Trophoblast cell (in vitro differentiated cells and primary cell): ENCODE measurements at regions not wholly inside any gene's neighbourhood (a gene's known extent, or its start where the extent isn't known, plus 50 kb on each side); places are given as distances from the start of the nearest gene placed in this dataset.

Experiments used
- DNase-seq, 2 donors: peaks; one replicate each; pipeline ENCODE4 v3.0.0-alpha.2; 2016
- H2AFZ ChIP-seq: 2 replicates; pipeline ENCODE4 v1.6.1; 2013; ENCODE audit warnings: low read length, moderate library complexity, mild to moderate bottlenecking; ENCODE audit not compliant: insufficient read depth, poor library complexity
- H2AK5ac ChIP-seq: 2 replicates; pipeline ENCODE4 v1.6.1; 2013; ENCODE audit warnings: mild to moderate bottlenecking, low read length
- H2BK120ac ChIP-seq: 2 replicates; pipeline ENCODE4 v1.6.1; 2013; ENCODE audit warnings: low read length, mild to moderate bottlenecking, moderate library complexity; ENCODE audit not compliant: insufficient read depth, poor library complexity
- H2BK12ac ChIP-seq: 2 replicates; pipeline ENCODE4 v1.6.1; 2013; ENCODE audit warnings: mild to moderate bottlenecking, low read length, moderate library complexity
- H2BK5ac ChIP-seq: 2 replicates; pipeline ENCODE4 v1.6.1; 2013; ENCODE audit warnings: low read length, low read depth, moderate library complexity, mild to moderate bottlenecking; ENCODE audit not compliant: poor library complexity
- H3K14ac ChIP-seq: 2 replicates; pipeline ENCODE4 v1.6.1; 2013; ENCODE audit warnings: mild to moderate bottlenecking, low read length
- H3K18ac ChIP-seq: 2 replicates; pipeline ENCODE4 v1.6.1; 2013; ENCODE audit warnings: mild to moderate bottlenecking, low read length
- H3K23ac ChIP-seq: 2 replicates; pipeline ENCODE4 v1.6.1; 2013; ENCODE audit warnings: low read length
- H3K27ac ChIP-seq: 2 replicates; pipeline ENCODE4 v1.5.1; 2013; ENCODE audit warnings: low read depth, mild to moderate bottlenecking, inconsistent platforms, low read length, moderate library complexity
- H3K27me3 ChIP-seq: 2 replicates; pipeline ENCODE4 v1.6.1; 2013; ENCODE audit warnings: inconsistent platforms, mild to moderate bottlenecking, low read length, moderate library complexity; ENCODE audit not compliant: insufficient read depth
- H3K36me3 ChIP-seq, 2 experiments: 1 replicate in 1 of 2; 2 replicates in 1 of 2; pipeline ENCODE4 v1.6.1; 2013; ENCODE audit warnings: low read length in 2 of 2, mild to moderate bottlenecking in 2 of 2, moderate library complexity in 1 of 2; ENCODE audit not compliant: insufficient read depth in 2 of 2, control insufficient read depth in 1 of 2
- H3K4ac ChIP-seq: 2 replicates; pipeline ENCODE4 v1.6.1; 2013; ENCODE audit warnings: low read depth, mild to moderate bottlenecking, low read length, moderate library complexity
- H3K4me1 ChIP-seq, 2 experiments: 1 replicate in 1 of 2; 2 replicates in 1 of 2; pipeline ENCODE4 v1.6.1; 2013; ENCODE audit warnings: low read length in 2 of 2, mild to moderate bottlenecking in 2 of 2, moderate library complexity in 1 of 2; ENCODE audit not compliant: insufficient read depth in 2 of 2, control insufficient read depth in 1 of 2
- H3K4me2 ChIP-seq: 2 replicates; pipeline ENCODE4 v1.6.1; 2013; ENCODE audit warnings: inconsistent platforms, mild to moderate bottlenecking, low read length, moderate library complexity
- H3K4me3 ChIP-seq: 2 replicates; pipeline ENCODE4 v1.5.1; 2013; ENCODE audit warnings: mild to moderate bottlenecking, low read depth, low read length, inconsistent platforms
- H3K79me1 ChIP-seq: one replicate; pipeline ENCODE4 v1.6.1; 2013; ENCODE audit warnings: low read length
- H3K79me2 ChIP-seq: 2 replicates; pipeline ENCODE4 v1.6.1; 2013; ENCODE audit warnings: low read length, mild to moderate bottlenecking; ENCODE audit not compliant: control insufficient read depth, insufficient read depth, poor library complexity
- H3K9ac ChIP-seq: 2 replicates; pipeline ENCODE4 v1.6.1; 2013; ENCODE audit warnings: mild to moderate bottlenecking, low read length
- H3K9me3 ChIP-seq: 2 replicates; pipeline ENCODE4 v1.6.1; 2013; ENCODE audit warnings: low read depth, mild to moderate bottlenecking, control low read depth, inconsistent platforms, low read length; ENCODE audit not compliant: insufficient read depth
- H4K12ac ChIP-seq: 2 replicates; pipeline ENCODE4 v1.6.1; 2013; ENCODE audit warnings: low read depth, mild to moderate bottlenecking, low read length, moderate library complexity
- H4K8ac ChIP-seq: 2 replicates; pipeline ENCODE4 v1.6.1; 2013; ENCODE audit warnings: low read depth, mild to moderate bottlenecking, low read length, moderate library complexity
- H4K91ac ChIP-seq: one replicate; pipeline ENCODE4 v1.6.1; 2013; ENCODE audit warnings: low read depth, mild to moderate bottlenecking, low read length, moderate library complexity
- WGBS: extraction: QIAGEN DNeasy Blood & Tissue Kit; methylation state at CpG from one replicate; pipeline ENCODE4 v1.1.7; 2013; ENCODE audit warnings: missing lambda C conversion rate; ENCODE audit not compliant: insufficient read length, insufficient coverage; ENCODE audit errors: extremely low coverage; 5-methylcytosine and 5-hydroxymethylcytosine counted together

- Histone ChIP-seq H2BK12ac (no peak overlapping the region), H2AK5ac (no peak overlapping the region), H3K36me3 (no peaks in the 10 kb centered on the region), H3K79me2 (no peaks in the 10 kb centered on the region), H3K23ac (no peak overlapping the region), H3K14ac (no peak overlapping the region), H4K91ac (no peak overlapping the region), H3K27ac (no peak overlapping the region), H3K4ac (no peak overlapping the region), H4K8ac (no peak overlapping the region), H3K4me2 (no peak overlapping the region), H2AFZ (no peak overlapping the region), H3K4me1 (no peaks in the 10 kb centered on the region), H2BK5ac (no peak overlapping the region), H3K27me3 (no peaks in the 10 kb centered on the region), H3K79me1 (no peaks in the 10 kb centered on the region), H4K12ac (no peak overlapping the region), H2BK120ac (no peak overlapping the region), H3K4me3 (no peak overlapping the region), H3K9me3 (no peaks in the 10 kb centered on the region), H3K9ac (no peak overlapping the region), H3K18ac (no peak overlapping the region)
- no CpG with 5 or more reads among the region's 10 CpGs for WGBS
- DNase-seq, result no peak
Measured at GRCh38 chr6:86205980-86206379, 563.3 kb upstream of the SYNCRIP start.

- no peak for DNase-seq
- Histone ChIP-seq H3K4me1 (no peaks in the 10 kb centered on the region), H2AFZ (no peak overlapping the region), H3K4me3 (no peak overlapping the region), H3K79me1 (no peaks in the 10 kb centered on the region), H2BK5ac (no peak overlapping the region), H2AK5ac (no peak overlapping the region), H3K4me2 (no peak overlapping the region), H4K8ac (no peak overlapping the region), H3K27me3 (no peaks in the 10 kb centered on the region), H4K91ac (no peak overlapping the region), H3K9ac (no peak overlapping the region), H2BK120ac (no peak overlapping the region), H3K27ac (no peak overlapping the region), H3K79me2 (no peaks in the 10 kb centered on the region), H3K4ac (no peak overlapping the region), H3K18ac (no peak overlapping the region), H3K23ac (no peak overlapping the region), H3K9me3 (no peaks in the 10 kb centered on the region), H4K12ac (no peak overlapping the region), H3K36me3 (peaks cover 0 to 1% of the 10 kb centered on the region in 2 experiments), H2BK12ac (no peak overlapping the region), H3K14ac (no peak overlapping the region)
- WGBS, result no CpG with 5 or more reads among the region's 3 CpGs
Measured at GRCh38 chr6:86203044-86203443, 560.4 kb upstream of the SYNCRIP start.

- no peak overlapping the region for H3K4ac ChIP-seq
- no peak overlapping the region for H3K27ac ChIP-seq
- H3K27me3 ChIP-seq, result no peaks in the 10 kb centered on the region
- H4K12ac ChIP-seq, result no peak overlapping the region
- no peak overlapping the region for H4K91ac ChIP-seq
- no peak overlapping the region for H4K8ac ChIP-seq
- no CpG with 5 or more reads among the region's 3 CpGs for WGBS
- no peak overlapping the region for H2BK5ac ChIP-seq
- H3K14ac ChIP-seq, result no peak overlapping the region
- no peak overlapping the region for H3K23ac ChIP-seq
- no peak overlapping the region for H3K18ac ChIP-seq
- H3K9me3 ChIP-seq, result no peaks in the 10 kb centered on the region
- no peaks in the 10 kb centered on the region for H3K79me1 ChIP-seq
- no peaks in the 10 kb centered on the region for H3K79me2 ChIP-seq
- no peak overlapping the region for H3K4me3 ChIP-seq
- H3K9ac ChIP-seq, result no peak overlapping the region
- H2AK5ac ChIP-seq, result no peak overlapping the region
- H2BK12ac ChIP-seq, result no peak overlapping the region
- H3K4me2 ChIP-seq, result no peak overlapping the region
- no peak for DNase-seq
- H2BK120ac ChIP-seq, result no peak overlapping the region
- no peak overlapping the region for H2AFZ ChIP-seq
- no peaks in the 10 kb centered on the region for H3K4me1 ChIP-seq
- no peaks in the 10 kb centered on the region for H3K36me3 ChIP-seq
Measured at GRCh38 chr6:86193821-86194220, 551.1 kb upstream of the SYNCRIP start.

- Histone ChIP-seq H3K79me2 (no peaks in the 10 kb centered on the region), H3K27me3 (no peaks in the 10 kb centered on the region), H3K4ac (no peak overlapping the region), H3K9ac (no peak overlapping the region), H3K4me2 (no peak overlapping the region), H3K9me3 (no peaks in the 10 kb centered on the region), H3K23ac (no peak overlapping the region), H3K27ac (no peak overlapping the region), H3K14ac (no peak overlapping the region), H4K12ac (no peak overlapping the region), H2BK5ac (no peak overlapping the region), H3K36me3 (no peaks in the 10 kb centered on the region), H2AK5ac (no peak overlapping the region), H2BK12ac (no peak overlapping the region), H4K8ac (no peak overlapping the region), H3K79me1 (no peaks in the 10 kb centered on the region), H2BK120ac (no peak overlapping the region), H3K18ac (no peak overlapping the region), H3K4me3 (no peak overlapping the region), H4K91ac (no peak overlapping the region), H2AFZ (no peak overlapping the region), H3K4me1 (no peaks in the 10 kb centered on the region)
- WGBS, result no CpG with 5 or more reads among the region's 3 CpGs
- peak in 1 of 2 donors; percentile 47 for DNase-seq
Measured at GRCh38 chr6:86192123-86192522, 549.4 kb upstream of the SYNCRIP start.
